ENCODE measurements at regions not wholly inside any gene's neighbourhood (a gene's known extent, or its start where the extent isn't known, plus 50 kb on each side); places are given as distances from the start of the nearest gene placed in this dataset.

GRCh38 chr6:7042056-7042653 is 65.6 kb upstream of the RREB1 start:
- TF ChIP-seq CTCF (IDR thresholded peaks at IDR 0.05; ENCODE audit: poor library complexity) (no peak), EZH2phosphoT487 (IDR thresholded peaks at IDR 0.05; ENCODE audit: low read depth, severe bottlenecking, unreplicated experiment) (no peak), EZH2 (IDR thresholded peaks at IDR 0.05; ENCODE audit: borderline replicate concordance) (no peak)
